ENCODE measurements at regions not wholly inside any gene's neighbourhood (a gene's known extent, or its start where the extent isn't known, plus 50 kb on each side); places are given as distances from the start of the nearest gene placed in this dataset.

DNA sequence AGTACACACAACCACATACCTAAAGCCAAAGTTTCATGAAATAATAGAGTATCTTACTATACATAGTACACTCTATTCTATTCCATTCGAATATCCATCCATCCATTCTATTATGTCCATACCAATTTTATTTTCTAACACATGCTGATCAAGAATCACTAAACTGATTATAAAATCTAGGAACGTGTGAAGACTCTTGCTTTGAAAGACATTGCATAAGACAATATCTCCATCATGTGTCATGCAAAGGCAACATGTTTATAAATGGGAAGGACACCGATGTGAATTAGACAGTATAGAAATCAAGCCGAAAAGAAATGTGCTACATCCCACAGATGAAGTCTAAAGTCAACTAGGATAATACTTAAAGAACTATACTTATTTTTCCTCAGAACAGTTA, 1561.5 kb upstream of the TENM4 start:
- H3K36me3 ChIP-seq (ENCODE audit: control insufficient read depth in 2 of 4, insufficient read depth in 4 of 4, low read length in 3 of 4): no peaks in the 10 kb centered on the region
- no peak overlapping the region for H2BK15ac ChIP-seq (ENCODE audit: low read length)
- ChIA-PET POLR2A (ENCODE audit: partially characterized antibody) (no interaction called here), CTCF (ENCODE audit: partially characterized antibody) (no interaction called here)
- H4K5ac ChIP-seq (ENCODE audit: insufficient read length, low read depth, low read length): no peak overlapping the region
- H3K27ac ChIP-seq (ENCODE audit: low read depth, low read length): no peak overlapping the region
- no peaks in the 10 kb centered on the region; the same call in 1 of the 2 replicates for H3K23me2 ChIP-seq (ENCODE audit: low read depth, low read length)
- H2BK20ac ChIP-seq (ENCODE audit: low read length): no peak overlapping the region
- 93 to 100% methylated on average over 1 to 4 of the region's 4 CpGs for WGBS, 2 experiments (ENCODE audit: extremely low coverage in 1 of 2, insufficient coverage in 1 of 2, insufficient read length in 1 of 2, insufficient replicate concordance in 2 of 2, low coverage in 1 of 2, low lambda C conversion rate in 2 of 2, missing lambda C conversion rate in 1 of 2)
- H4K20me1 ChIP-seq (replicated peaks in 1 of 2; ENCODE audit: control insufficient read depth in 1 of 2, insufficient read depth in 2 of 2, low read length in 2 of 2): no peaks in the 10 kb centered on the region
- no peak overlapping the region for H3K4ac ChIP-seq (replicated peaks; ENCODE audit: insufficient read length, low read depth, low read length)
- H3K79me2 ChIP-seq (ENCODE audit: control insufficient read depth in 1 of 2, insufficient read depth in 2 of 2, low read length in 2 of 2): no peaks in the 10 kb centered on the region
- H3K23ac ChIP-seq (ENCODE audit: insufficient read length): no peak overlapping the region
- FAIRE-seq: no peak
- no peak overlapping the region for H3K4me3 ChIP-seq (ENCODE audit: extremely low read depth in 1 of 4, insufficient read depth in 2 of 4, low read depth in 3 of 4, low read length in 4 of 4)
- H3K27me3 ChIP-seq (replicated peaks in 1 of 4; ENCODE audit: control insufficient read depth in 3 of 4, extremely low read depth in 1 of 4, insufficient read depth in 3 of 4, low read length in 3 of 4): no peaks in the 10 kb centered on the region
- H2BK120ac ChIP-seq (replicated peaks; ENCODE audit: low read depth, low read length): no peak overlapping the region
- no peaks in the 10 kb centered on the region for H3K79me1 ChIP-seq (ENCODE audit: low read depth, low read length)
- TF ChIP-seq, protein P1, sequence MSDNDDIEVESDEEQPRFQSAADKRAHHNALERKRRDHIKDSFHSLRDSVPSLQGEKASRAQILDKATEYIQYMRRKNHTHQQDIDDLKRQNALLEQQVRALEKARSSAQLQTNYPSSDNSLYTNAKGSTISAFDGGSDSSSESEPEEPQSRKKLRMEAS (IDR thresholded peaks at IDR 0.05): no peak
- TF ChIP-seq RXRA (IDR thresholded peaks at IDR 0.05; ENCODE audit: insufficient read depth, low read depth, low read length) (no peak), SIRT6 (IDR thresholded peaks at IDR 0.05; ENCODE audit: low read length) (no peak), SRF (IDR thresholded peaks at IDR 0.05; ENCODE audit: low read depth, low read length) (no peak), SIX5 (IDR thresholded peaks at IDR 0.05; ENCODE audit: low read depth, low read length) (no peak), FOSL1 (IDR thresholded peaks at IDR 0.05; ENCODE audit: insufficient read depth, low read depth, low read length) (no peak), KDM4A (IDR thresholded peaks at IDR 0.05; ENCODE audit: low read depth, low read length, severe bottlenecking) (no peak), GTF2F1 (IDR thresholded peaks at IDR 0.05; ENCODE audit: borderline replicate concordance, low read depth, low read length) (no peak), JUND (IDR thresholded peaks at IDR 0.05; ENCODE audit: low read length) (no peak), NANOG (IDR thresholded peaks at IDR 0.05; ENCODE audit: insufficient read depth, low read depth, low read length, poor library complexity, severe bottlenecking) (no peak), CHD1 (IDR thresholded peaks at IDR 0.05; ENCODE audit: low read depth, low read length) (no peak), CREB1 (IDR thresholded peaks at IDR 0.05) (no peak), POLR2AphosphoS5 (IDR thresholded peaks at IDR 0.05; ENCODE audit: low read depth, low read length) (no peak)
- TF ChIP-seq, protein P2, sequence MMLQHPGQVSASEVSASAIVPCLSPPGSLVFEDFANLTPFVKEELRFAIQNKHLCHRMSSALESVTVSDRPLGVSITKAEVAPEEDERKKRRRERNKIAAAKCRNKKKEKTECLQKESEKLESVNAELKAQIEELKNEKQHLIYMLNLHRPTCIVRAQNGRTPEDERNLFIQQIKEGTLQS (IDR thresholded peaks at IDR 0.05; ENCODE audit: insufficient read depth, low read depth, low read length): no peak
- no peak overlapping the region for H4K91ac ChIP-seq (replicated peaks; ENCODE audit: insufficient read length, low read length)
- H2BK12ac ChIP-seq (ENCODE audit: low read depth, low read length): no peak overlapping the region
- no peak overlapping the region for H3K18ac ChIP-seq (ENCODE audit: extremely low read depth, low read length)
- no peak overlapping the region for H2AK5ac ChIP-seq (ENCODE audit: low read depth, low read length)
- H3K14ac ChIP-seq (ENCODE audit: insufficient read length): no peak overlapping the region
- no peak overlapping the region for H4K8ac ChIP-seq (ENCODE audit: extremely low read depth, insufficient read depth, low read length)
- H2BK5ac ChIP-seq (ENCODE audit: low read depth, low read length): no peak overlapping the region
- H3K9me3 ChIP-seq (ENCODE audit: insufficient read depth in 2 of 2, low read depth in 1 of 2, low read length in 1 of 2): no peaks in the 10 kb centered on the region
- H3K4me1 ChIP-seq (replicated peaks in 1 of 4; ENCODE audit: control insufficient read depth in 3 of 4, insufficient read depth in 4 of 4, low read length in 3 of 4): no peaks in the 10 kb centered on the region
- H3K56ac ChIP-seq (replicated peaks; ENCODE audit: insufficient read length, low read depth, low read length): no peak overlapping the region
- no peak overlapping the region for H3K9ac ChIP-seq (replicated peaks in 1 of 4; ENCODE audit: extremely low read depth in 1 of 4, low read depth in 3 of 4, low read length in 3 of 4)
- DNase-seq (ENCODE audit: low read depth in 1 of 2, low spot score in 2 of 2): no peak
- no peak overlapping the region for H2AFZ ChIP-seq (ENCODE audit: low read length)
- no peak overlapping the region for H3K4me2 ChIP-seq (ENCODE audit: insufficient read depth in 1 of 2, low read depth in 2 of 2, low read length in 2 of 2)

Data from H1 (cell line).